Medulla oblongata (tissue), 1 donor: ENCODE measurements at regions not wholly inside any gene's neighbourhood (a gene's known extent, or its start where the extent isn't known, plus 50 kb on each side); places are given as distances from the start of the nearest gene placed in this dataset.
A peak's percentile ranks its signal among the peaks of the same experiment; 100 is the strongest.

Experiments used
- DNase-seq: peaks from one replicate; pipeline ENCODE4 v3.0.0-alpha.2; 2015; ENCODE audit errors: extremely low spot score

- no peak for DNase-seq
Measured at GRCh38 chr2:144598906-144599305, 79.0 kb upstream of the ZEB2 start.

GRCh38 chr2:144597894-144598593 is 78.1 kb upstream of the ZEB2 start:
- DNase-seq, result no peak

- no peak for DNase-seq
Measured at GRCh38 chr2:144597388-144597787, 77.5 kb upstream of the ZEB2 start.

- peak; percentile 54 for DNase-seq
Measured at GRCh38 chr2:144596073-144596871, 76.4 kb upstream of the ZEB2 start.

GRCh38 chr2:144595686-144596072 is 75.8 kb upstream of the ZEB2 start:
- DNase-seq, result no peak

- DNase-seq, result no peak
Measured at GRCh38 chr2:144595279-144595678, 75.4 kb upstream of the ZEB2 start.

GRCh38 chr2:144593803-144594202 is 73.9 kb upstream of the ZEB2 start:
- DNase-seq, result peak; percentile 44

GRCh38 chr2:144592500-144593256 is 72.8 kb upstream of the ZEB2 start:
- no peak for DNase-seq

GRCh38 chr2:144587306-144587705 is 67.4 kb upstream of the ZEB2 start:
- no peak for DNase-seq

GRCh38 chr2:144586476-144586875 is 66.6 kb upstream of the ZEB2 start:
- DNase-seq, result no peak

- DNase-seq, result no peak
Measured at GRCh38 chr2:144583741-144584453, 64.0 kb upstream of the ZEB2 start.

- DNase-seq, result no peak
Measured at GRCh38 chr2:144583381-144583729, 63.4 kb upstream of the ZEB2 start.

- DNase-seq, result no peak
Measured at GRCh38 chr2:144582651-144583380, 62.9 kb upstream of the ZEB2 start.

GRCh38 chr2:144580521-144581161 is 60.7 kb upstream of the ZEB2 start:
- no peak for DNase-seq

- no peak for DNase-seq
Measured at GRCh38 chr2:144579556-144579955, 59.6 kb upstream of the ZEB2 start.

- DNase-seq, result no peak
Measured at GRCh38 chr2:144578099-144578498, 58.2 kb upstream of the ZEB2 start.

GRCh38 chr2:144572977-144573376 is 53.1 kb upstream of the ZEB2 start:
- no peak for DNase-seq

GRCh38 chr2:144571770-144572169 is 51.9 kb upstream of the ZEB2 start:
- DNase-seq, result no peak

GRCh38 chr2:144570566-144570965 is 50.6 kb upstream of the ZEB2 start:
- no peak for DNase-seq
